Tibial artery (tissue), 4 donors: ENCODE measurements at regions not wholly inside any gene's neighbourhood (a gene's known extent, or its start where the extent isn't known, plus 50 kb on each side); places are given as distances from the start of the nearest gene placed in this dataset.

Experiments used
- DNase-seq, 2 donors: peaks; one replicate each; pipeline ENCODE4 v3.0.0-alpha.2; 2019
- H3K27ac ChIP-seq, 2 donors: fragments of 200-600 bp; sonication (generic) in 1 of 2; 1 replicate in 1 of 2; 2 replicates in 1 of 2; pipeline ENCODE4 v1.5.1; 2018 to 2019; ENCODE audit warnings: mild to moderate bottlenecking in 1 of 2
- H3K27me3 ChIP-seq, 2 donors: fragments of 200-600 bp; sonication (generic) in 1 of 2; one replicate each; pipeline versions ENCODE4 v1.5.1 to v1.6.0; 2016 to 2019
- H3K36me3 ChIP-seq, 3 donors: fragments of 200-600 bp; sonication (generic) in 2 of 3; one replicate each; pipeline ENCODE4 v1.5.1; 2016 to 2019; ENCODE audit warnings: mild to moderate bottlenecking in 2 of 3
- H3K4me1 ChIP-seq, 4 donors: fragments of 200-600 bp; sonication (generic) in 2 of 4; 1 replicate in 3 of 4; 2 replicates in 1 of 4; pipeline ENCODE4 v1.5.1; 2016 to 2019
- H3K4me3 ChIP-seq, 2 donors: fragments of 200-600 bp; sonication (generic) in 1 of 2; 1 replicate in 1 of 2; 2 replicates in 1 of 2; pipeline ENCODE4 v1.5.1; 2018 to 2019; ENCODE audit warnings: mild to moderate bottlenecking in 2 of 2
- H3K9me3 ChIP-seq, 3 donors: fragments of 200-600 bp; sonication (generic) in 1 of 3; one replicate each; pipeline ENCODE4 v1.5.1; 2016 to 2019
- intact Hi-C: fragments of 100-400 bp; cut with DNase I; formaldehyde crosslinking; loops from one replicate; pipeline ENCODE4 v1.15.0; 2023; ENCODE audit warnings: low total_unique reads
- TF ChIP-seq, protein P1 (sequence below), 2 experiments: fragments of 200-600 bp in 1 of 2; fragments of 450-650 bp in 1 of 2; IDR thresholded peaks; one replicate each; pipeline ENCODE4 v1.5.1; 2017 to 2019; ENCODE audit warnings: antibody characterized with exemption in 2 of 2, mild to moderate bottlenecking in 1 of 2, moderate library complexity in 1 of 2

DNA sequence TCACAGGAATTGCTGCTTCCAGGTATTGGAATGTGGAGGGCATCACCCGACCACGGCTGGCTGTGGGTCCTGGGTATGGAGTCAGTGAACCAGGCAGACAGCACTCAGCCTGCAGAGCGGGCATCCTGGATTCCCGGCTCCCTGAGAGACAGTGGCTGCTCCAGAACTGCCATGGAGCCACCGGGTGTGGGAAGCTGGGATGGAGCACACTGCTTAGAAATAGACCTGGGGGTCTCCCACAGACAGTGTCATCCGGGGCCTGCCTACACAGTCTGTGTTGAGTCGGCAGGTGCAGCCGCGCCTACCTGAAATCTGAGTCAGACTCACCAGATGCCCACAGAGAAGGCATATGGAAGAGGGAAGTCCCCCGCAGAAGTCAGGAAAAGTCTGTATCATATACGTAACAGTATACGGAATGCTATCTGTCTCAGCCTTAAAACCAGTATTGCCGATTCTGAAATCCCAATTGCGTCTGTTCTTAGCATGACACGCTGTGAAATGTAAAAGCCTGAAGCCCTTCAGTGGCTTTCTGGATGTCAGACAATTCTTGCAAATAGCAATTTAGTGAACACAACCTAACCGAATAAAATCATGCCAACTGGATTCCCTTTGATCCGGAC is 509.7 kb upstream of the MYT1L start:
- intact Hi-C loops: no loop called here
- Histone ChIP-seq H3K4me3 (no peak overlapping the region), H3K27me3 (no peaks in the 10 kb centered on the region), H3K36me3 (no peaks in the 10 kb centered on the region), H3K9me3 (no peaks in the 10 kb centered on the region), H3K4me1 (no peaks in the 10 kb centered on the region), H3K27ac (no peak overlapping the region)
- TF ChIP-seq, protein P1, sequence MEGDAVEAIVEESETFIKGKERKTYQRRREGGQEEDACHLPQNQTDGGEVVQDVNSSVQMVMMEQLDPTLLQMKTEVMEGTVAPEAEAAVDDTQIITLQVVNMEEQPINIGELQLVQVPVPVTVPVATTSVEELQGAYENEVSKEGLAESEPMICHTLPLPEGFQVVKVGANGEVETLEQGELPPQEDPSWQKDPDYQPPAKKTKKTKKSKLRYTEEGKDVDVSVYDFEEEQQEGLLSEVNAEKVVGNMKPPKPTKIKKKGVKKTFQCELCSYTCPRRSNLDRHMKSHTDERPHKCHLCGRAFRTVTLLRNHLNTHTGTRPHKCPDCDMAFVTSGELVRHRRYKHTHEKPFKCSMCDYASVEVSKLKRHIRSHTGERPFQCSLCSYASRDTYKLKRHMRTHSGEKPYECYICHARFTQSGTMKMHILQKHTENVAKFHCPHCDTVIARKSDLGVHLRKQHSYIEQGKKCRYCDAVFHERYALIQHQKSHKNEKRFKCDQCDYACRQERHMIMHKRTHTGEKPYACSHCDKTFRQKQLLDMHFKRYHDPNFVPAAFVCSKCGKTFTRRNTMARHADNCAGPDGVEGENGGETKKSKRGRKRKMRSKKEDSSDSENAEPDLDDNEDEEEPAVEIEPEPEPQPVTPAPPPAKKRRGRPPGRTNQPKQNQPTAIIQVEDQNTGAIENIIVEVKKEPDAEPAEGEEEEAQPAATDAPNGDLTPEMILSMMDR (IDR thresholded peaks at IDR 0.05): no peak
- DNase-seq: peak in 1 of 2 donors; percentile 48

GRCh38 chr2:2839782-2840531 is 508.9 kb upstream of the MYT1L start:
- Histone ChIP-seq H3K4me3 (no peak overlapping the region), H3K27ac (no peak overlapping the region), H3K4me1 (no peaks in the 10 kb centered on the region), H3K9me3 (no peaks in the 10 kb centered on the region), H3K36me3 (no peaks in the 10 kb centered on the region), H3K27me3 (no peaks in the 10 kb centered on the region)
- intact Hi-C loops: no loop called here
- DNase-seq: no peak
- TF ChIP-seq, protein P1 (IDR thresholded peaks at IDR 0.05): no peak

GRCh38 chr2:2839393-2839781 is 508.3 kb upstream of the MYT1L start:
- intact Hi-C loops: no loop called here
- Histone ChIP-seq H3K27me3 (no peaks in the 10 kb centered on the region), H3K27ac (no peak overlapping the region), H3K9me3 (no peaks in the 10 kb centered on the region), H3K4me1 (no peaks in the 10 kb centered on the region), H3K36me3 (no peaks in the 10 kb centered on the region), H3K4me3 (no peak overlapping the region)
- DNase-seq: peak in 1 of 2 donors; percentile 38
- TF ChIP-seq, protein P1 (IDR thresholded peaks at IDR 0.05): no peak

DNA sequence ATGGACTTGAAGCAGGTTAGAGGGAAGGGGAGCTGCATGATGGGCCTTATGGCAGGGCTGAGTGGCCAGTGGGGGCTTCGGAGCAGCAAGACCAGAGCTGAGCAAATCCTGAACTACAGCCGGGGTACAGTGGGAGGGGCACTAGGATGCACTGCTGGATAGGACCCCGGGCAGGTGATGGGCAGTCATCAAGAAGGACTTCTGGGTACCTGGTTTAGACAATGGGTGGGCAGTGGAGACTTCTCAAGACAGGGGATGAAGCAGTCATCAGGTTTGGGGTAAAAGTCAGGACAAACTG is 507.4 kb upstream of the MYT1L start:
- Histone ChIP-seq H3K4me1 (no peaks in the 10 kb centered on the region), H3K27ac (no peak overlapping the region), H3K9me3 (no peaks in the 10 kb centered on the region), H3K4me3 (no peak overlapping the region), H3K36me3 (no peaks in the 10 kb centered on the region), H3K27me3 (no peaks in the 10 kb centered on the region)
- intact Hi-C loops: no loop called here
- no peak for DNase-seq
- TF ChIP-seq, protein P1 (IDR thresholded peaks at IDR 0.05): no peak

GRCh38 chr2:2837746-2838547 is 506.9 kb upstream of the MYT1L start:
- DNase-seq: no peak
- Histone ChIP-seq H3K4me1 (no peaks in the 10 kb centered on the region), H3K27ac (no peak overlapping the region), H3K27me3 (peaks cover 0 to 3% of the 10 kb centered on the region in 2 donors), H3K9me3 (no peaks in the 10 kb centered on the region), H3K36me3 (no peaks in the 10 kb centered on the region), H3K4me3 (no peak overlapping the region)
- TF ChIP-seq, protein P1 (IDR thresholded peaks at IDR 0.05): no peak
- intact Hi-C loops: no loop called here
